GM19240 (cell line): ENCODE measurements at regions not wholly inside any gene's neighbourhood (a gene's known extent, or its start where the extent isn't known, plus 50 kb on each side); places are given as distances from the start of the nearest gene placed in this dataset.

Experiments used
- DNase-seq: peaks from one replicate; pipeline ENCODE4 v3.0.0; 2011; ENCODE audit warnings: low spot score; ENCODE audit not compliant: insufficient read length

- DNase-seq, result no peak
Observed at GRCh38 chr11:103661991-103662390, 374.4 kb upstream of the DDI1 start.

GRCh38 chr11:103662880-103663279, 373.6 kb upstream of the DDI1 start:
- DNase-seq, result no peak

- no peak for DNase-seq
Observed at GRCh38 chr11:103668859-103669258, 367.6 kb upstream of the DDI1 start.

GRCh38 chr11:103671143-103671651, 365.2 kb upstream of the DDI1 start:
- no peak for DNase-seq

- DNase-seq, result no peak
Observed at GRCh38 chr11:103673773-103674172, 362.7 kb upstream of the DDI1 start.

GRCh38 chr11:103676413-103676812, 360.0 kb upstream of the DDI1 start:
- DNase-seq, result no peak

- DNase-seq, result no peak
Observed at GRCh38 chr11:103680826-103681225, 355.6 kb upstream of the DDI1 start.

GRCh38 chr11:103681855-103682254, 354.6 kb upstream of the DDI1 start:
- no peak for DNase-seq

GRCh38 chr11:103682318-103683184, 353.9 kb upstream of the DDI1 start:
- peak; percentile 51 for DNase-seq

GRCh38 chr11:103683576-103683975, 352.9 kb upstream of the DDI1 start:
- no peak for DNase-seq

GRCh38 chr11:103688924-103689323, 347.5 kb upstream of the DDI1 start:
- no peak for DNase-seq

- DNase-seq, result no peak
Observed at GRCh38 chr11:103690356-103690755, 346.1 kb upstream of the DDI1 start.

- DNase-seq, result no peak
Observed at GRCh38 chr11:103696123-103696522, 340.3 kb upstream of the DDI1 start.

GRCh38 chr11:103699216-103699615, 337.2 kb upstream of the DDI1 start:
- no peak for DNase-seq

GRCh38 chr11:103699656-103700055, 336.8 kb upstream of the DDI1 start:
- DNase-seq, result no peak

- DNase-seq, result no peak
Observed at GRCh38 chr11:103700622-103701021, 335.8 kb upstream of the DDI1 start.

- DNase-seq, result no peak
Observed at GRCh38 chr11:103703437-103703836, 333.0 kb upstream of the DDI1 start.

- no peak for DNase-seq
Observed at GRCh38 chr11:103703954-103704353, 332.5 kb upstream of the DDI1 start.

- no peak for DNase-seq
Observed at GRCh38 chr11:103705642-103706041, 330.8 kb upstream of the DDI1 start.

GRCh38 chr11:103709371-103709770, 327.1 kb upstream of the DDI1 start:
- DNase-seq, result no peak

GRCh38 chr11:103714246-103714645, 322.2 kb upstream of the DDI1 start:
- DNase-seq, result no peak

GRCh38 chr11:103716363-103716762, 320.1 kb upstream of the DDI1 start:
- DNase-seq, result no peak

GRCh38 chr11:103727262-103727661, 309.2 kb upstream of the DDI1 start:
- no peak for DNase-seq
